Stimulated activated CD8-positive, alpha-beta memory T cell treated with anti-CD3 and anti-CD28 coated beads, Interleukin-4, amount 100 ng/mL, for 24 hours (primary cell): ENCODE measurements at regions not wholly inside any gene's neighbourhood (a gene's known extent, or its start where the extent isn't known, plus 50 kb on each side); places are given as distances from the start of the nearest gene placed in this dataset.
"Not testable (repeated sequence)": the region's sequence is repeated elsewhere in the genome, so short reads cannot be mapped to it uniquely, and the experiment has no call there.

Source experiments
- DNase-seq: peaks from one replicate; pipeline ENCODE4 v3.0.0-alpha.2; 2020; ENCODE audit warnings: low read depth

DNA sequence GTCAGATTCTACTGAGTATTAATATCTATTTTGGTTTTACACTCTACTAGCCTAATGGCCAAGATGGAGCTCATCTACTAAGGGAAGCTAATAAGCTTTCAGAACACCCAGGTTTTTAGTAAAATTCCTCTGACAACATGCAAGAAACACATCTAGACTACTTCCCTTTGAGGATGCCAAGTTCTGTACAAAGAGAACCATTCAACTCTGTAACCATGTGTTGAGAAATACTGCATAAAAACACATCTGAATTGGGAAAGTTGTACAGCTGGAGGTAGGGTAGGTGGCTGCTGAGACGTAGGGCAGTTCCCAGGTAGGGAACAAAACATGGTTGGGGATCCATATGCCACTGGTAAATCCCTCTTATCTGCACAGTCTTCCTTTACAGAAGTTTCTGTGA lies 66.2 kb downstream of the SC5D start:
- DNase-seq = no peak

DNA sequence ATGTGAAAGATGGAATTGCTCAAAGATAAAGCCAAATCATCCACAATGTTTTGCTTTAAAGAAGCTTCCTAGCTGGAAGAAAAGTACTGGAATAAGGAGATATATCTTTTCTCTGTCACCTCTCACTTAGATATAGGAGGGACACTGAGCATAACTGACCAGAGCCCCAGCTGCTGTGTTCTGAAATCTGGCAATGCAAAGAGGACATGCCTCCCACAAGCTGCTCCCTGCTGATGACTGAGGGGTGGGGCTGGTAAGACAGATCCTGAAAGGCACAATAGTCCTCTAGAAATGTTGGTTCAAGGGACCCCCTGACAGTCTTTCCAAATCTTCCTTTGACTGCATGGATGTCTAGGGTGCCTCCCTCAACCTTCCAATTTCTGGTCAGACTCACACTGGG lies 67.0 kb downstream of the SC5D start:
- no peak for DNase-seq

DNA sequence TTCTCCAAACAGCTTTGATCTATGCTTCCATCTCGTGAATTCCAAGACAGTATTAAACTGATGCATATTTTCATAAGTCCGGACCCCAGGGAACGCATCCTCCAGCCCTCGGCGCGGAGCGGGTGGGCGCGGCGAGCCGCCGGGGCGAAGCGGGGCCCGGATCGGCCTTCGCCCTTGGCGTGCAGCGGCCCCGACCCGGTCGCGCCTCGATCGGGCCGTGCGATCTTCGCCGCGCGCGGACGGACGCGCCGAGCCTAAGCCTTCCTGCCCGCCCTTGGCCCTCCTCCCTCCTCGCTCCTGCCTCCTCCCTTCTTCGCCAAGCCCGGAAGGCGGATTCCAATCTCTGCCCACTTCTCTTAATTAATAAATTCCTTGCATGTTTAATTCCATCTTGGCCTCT lies 70.4 kb downstream of the SC5D start:
- DNase-seq = not testable (repeated sequence)

DNA sequence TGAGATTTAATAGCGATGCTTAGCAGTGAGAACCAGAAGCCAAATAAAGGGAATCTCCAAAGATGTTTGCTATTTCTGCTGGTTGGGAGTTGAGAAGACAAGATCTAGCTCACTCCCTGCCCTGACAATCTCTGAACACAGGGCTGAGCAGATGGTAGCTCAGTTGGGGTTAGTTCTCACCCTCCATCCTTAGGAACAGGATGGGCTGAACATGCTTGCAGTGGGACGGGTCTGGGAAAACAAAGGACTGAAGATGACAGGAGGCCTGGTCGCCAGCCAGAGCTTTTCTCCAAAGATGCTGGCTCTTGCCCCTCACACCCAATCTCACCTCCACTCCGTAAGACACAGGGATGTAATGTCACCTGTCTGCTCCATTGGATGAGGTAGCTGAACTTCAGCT lies 72.7 kb downstream of the SC5D start:
- DNase-seq = no peak

DNA sequence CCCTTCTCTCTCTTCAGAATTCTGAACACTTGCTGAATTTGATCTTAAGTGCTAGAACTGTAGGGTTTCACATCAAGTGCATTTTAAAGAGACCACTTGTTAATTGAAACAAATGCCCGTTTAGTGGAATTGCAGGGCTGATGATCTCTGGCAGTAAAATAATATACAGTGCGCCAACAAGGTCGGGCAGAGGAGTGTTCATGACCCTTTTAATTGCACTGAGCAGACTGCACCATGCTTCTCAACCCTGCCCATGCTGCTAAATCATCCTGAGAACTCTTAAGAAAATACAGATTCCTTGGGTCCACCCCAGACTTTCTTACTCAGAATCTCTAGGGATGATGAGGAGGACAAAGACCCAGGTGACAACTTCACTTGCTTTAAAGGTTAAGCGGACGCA lies 73.5 kb downstream of the SC5D start:
- DNase-seq = no peak

DNA sequence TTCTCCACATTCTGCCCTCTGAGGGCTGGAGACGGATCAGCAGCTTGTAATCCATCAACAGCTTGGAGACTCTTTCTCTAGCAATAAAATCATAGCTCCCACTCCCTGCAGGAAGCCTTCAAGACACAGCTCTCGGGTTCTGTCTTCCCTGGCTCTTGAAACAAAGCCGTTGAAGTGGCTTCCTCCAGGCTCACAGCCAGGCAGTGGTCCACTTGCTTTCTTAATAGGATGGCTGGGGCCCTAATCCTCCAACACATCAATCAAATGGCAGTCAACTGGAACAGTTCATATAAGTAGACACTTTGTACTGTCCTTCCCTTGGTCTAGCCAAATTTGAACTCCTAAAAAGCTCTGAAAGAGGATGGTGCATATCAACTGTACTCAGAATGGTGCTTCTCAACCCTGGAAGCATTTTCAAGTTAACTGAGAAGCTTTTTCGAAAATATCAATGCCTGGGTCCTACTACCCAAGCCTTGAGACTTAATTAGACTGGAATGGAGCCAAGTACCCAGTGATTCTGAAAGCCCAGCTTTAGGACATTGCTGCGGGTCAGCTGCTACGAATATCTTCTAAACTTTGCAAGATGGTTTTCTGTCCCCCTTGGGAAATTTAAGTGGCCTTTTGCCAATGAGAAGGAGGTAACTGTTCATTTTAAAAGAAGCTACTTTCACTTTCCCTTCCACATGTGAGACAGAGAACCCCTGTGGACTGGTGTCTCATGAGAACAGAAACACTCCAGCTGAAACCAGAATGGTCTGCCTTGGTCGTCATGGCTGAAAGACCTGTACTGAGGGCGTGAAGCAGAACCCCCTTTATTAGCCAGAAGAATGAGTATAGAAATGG lies 74.7 kb downstream of the SC5D start:
- DNase-seq = peak; percentile 4

DNA sequence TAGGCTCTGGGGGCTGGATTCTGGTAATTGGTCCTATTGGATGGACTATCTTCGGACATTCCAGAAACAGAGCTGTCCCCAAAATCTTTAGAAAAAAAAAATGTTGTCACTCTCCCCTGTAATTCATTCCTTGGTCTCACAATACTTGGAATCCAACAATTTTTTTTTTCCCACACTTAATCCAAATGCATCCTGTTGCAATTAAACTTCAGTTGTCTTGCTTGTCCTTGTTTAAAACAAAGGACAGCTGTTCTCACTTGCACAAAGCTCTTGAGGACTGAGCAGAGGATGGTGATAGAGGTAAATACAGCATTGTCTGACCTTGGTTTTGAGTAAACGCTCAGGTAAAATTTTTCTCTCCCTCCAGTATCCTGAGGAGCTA lies 75.3 kb downstream of the SC5D start:
- no peak for DNase-seq

DNA sequence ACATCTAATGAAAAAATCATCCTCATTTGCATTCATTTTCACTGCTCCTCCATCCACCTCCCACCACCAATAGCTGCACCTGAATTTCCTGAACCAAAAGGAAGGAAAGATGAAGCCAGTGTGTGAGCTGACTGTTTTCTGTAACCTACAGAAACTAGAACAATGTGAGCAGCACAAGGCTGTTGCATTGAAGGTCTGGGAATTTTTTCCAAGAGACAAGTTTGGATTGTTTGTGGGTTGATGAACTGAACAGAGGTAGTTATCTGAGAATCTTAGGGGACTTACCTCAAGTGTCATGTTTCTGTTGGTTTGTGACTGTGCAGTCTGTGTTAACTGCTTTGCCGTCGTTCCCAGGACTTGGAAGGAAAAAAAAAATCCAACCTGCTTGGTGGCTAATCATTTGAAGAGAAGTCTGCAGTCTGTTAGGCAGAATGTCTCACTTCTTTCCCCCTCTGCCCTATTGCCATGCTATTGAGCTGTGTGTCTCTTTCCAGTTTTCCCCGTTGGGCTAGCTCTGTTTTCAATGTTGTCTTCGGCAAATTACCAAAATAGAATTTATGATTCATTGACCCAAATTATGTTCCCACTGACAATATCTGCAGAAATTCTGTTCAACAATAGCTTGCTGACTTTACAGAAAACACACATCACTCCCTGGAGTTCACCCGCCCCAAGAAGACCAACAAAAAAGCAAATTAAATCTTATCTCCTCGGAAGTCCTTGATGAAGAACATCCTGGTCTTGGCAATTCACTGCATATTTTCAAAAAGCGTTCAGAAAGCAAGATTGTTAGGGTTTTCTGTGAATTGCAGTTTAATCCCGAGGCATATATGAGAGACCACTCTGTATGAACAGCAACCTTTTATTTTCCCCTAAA lies 76.0 kb downstream of the SC5D start:
- DNase-seq = no peak

DNA sequence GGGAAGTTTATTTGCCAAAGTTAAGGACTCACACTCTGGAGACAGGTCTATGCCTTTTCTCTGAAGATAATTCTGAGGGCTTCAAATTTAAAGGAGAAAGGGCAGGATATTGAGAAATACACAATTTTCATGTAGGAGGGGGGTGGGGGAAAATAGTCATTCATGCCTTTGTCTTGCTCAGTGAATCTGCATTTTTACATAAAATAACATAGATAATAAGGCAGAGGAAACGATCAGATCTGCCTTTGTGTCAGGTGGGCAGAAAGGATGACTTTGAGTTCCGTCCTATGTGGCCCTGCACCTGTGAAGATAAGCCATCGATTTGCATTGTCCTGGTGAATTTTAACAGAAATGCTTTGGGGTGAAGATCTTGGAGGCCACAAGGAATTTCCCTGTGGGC lies 76.8 kb downstream of the SC5D start:
- DNase-seq = no peak

DNA sequence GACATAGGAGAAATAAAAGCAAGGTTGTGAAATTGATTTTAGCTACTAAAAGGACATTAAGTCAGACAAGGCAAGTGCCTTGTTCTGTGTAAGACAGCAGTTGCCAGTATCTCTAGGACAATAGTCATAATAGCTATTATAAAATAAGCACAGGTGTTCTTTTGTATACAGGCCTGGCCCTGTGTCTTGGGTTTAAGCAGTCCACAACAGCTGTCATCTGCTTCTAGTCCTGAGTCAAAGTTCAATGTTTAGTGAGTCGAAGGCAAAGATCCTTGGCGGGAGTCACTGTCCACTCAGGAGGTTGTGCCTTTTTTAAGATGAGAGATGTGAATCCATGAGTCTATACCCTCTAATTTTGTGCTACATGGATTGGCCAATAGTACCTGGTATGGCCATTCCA lies 79.5 kb downstream of the SC5D start:
- no peak for DNase-seq

DNA sequence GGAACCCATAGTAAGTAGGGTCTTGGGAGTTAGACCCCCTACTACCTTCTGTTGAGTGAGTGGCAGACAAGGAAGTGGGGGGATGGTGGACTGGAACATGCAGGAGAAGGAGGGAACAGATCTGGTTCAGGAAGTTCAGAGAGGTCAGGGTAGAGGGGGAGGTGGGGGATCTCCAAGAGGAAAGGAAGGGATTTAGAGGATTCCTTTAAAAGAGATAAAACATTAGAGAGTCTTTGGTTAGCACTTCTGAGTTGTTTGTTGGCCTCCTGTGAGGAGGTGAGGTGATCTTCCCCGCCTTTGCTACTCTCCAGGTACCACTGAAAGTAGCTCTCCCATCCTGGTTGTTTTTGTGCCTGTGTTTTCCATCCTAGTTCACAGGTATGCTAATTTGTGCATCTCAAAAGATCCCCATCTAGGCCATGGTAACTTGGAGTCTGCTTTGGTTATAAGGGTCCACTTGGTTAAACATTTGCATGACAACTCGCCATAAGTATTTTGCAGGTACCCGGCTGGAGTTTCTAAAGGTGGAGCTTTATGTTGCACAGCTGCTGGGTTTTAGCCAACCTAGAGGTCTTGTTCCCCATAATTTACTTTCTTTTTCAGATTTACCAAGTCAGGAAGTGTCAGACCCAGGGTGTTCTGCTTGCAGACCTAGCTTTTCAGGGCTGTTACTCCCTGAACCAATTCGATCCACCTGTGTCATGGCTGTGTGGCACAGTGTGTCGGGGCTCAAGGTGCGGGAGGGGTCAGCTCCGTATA lies 79.3 kb upstream of the SORL1 start:
- no peak for DNase-seq

DNA sequence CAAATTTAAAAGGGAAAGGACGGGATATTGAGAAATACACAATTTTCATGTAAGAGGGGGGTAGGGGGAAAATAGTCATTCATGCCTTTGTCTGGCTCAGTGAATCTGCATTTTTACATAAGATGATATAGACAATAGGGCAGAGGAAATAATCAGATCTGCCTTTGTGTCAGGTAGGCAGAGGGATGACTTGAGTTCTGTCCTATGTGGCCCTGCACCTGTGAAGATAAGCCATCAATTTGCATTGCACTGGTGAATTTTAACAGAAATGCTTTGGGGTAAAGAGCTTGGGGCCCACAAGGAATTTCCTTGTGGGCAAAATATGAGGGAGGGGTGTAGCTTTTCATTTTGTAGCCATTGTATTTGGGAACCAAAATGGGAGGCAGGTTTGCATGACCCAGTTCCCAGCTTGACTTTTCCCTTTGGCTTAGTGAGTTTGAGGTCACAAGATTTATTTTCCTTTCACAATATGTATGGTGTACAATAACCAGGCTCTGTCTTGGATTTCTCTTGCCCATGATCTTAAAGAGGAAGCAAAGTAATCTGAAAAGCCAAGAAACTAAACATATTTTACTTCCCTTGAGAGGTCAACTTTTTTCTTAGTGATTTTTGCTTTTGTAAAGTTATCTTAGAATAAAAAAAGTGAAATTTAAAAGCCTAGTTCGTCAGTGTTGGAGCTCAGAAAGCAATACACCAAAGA lies 77.7 kb upstream of the SORL1 start:
- DNase-seq = no peak

DNA sequence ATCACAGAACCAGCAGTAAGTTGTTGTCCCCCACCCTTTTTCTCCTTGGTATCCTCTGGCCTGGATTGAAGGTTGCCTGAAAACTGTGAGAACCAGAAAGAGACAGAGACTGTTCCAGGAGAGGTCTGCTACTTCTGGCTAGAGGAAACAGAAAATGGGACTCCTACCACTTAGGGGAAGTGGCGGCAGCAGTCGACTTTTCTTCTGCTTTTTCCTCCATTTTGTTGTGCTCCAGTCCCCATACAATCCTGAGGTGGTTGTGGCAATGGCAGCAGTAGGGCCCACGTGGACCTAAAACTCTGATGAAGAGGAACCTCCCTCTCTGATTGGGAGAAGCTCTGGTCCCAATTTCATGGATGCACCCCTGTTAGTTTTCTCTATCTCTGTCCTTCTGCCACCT lies 76.0 kb upstream of the SORL1 start:
- no peak for DNase-seq

DNA sequence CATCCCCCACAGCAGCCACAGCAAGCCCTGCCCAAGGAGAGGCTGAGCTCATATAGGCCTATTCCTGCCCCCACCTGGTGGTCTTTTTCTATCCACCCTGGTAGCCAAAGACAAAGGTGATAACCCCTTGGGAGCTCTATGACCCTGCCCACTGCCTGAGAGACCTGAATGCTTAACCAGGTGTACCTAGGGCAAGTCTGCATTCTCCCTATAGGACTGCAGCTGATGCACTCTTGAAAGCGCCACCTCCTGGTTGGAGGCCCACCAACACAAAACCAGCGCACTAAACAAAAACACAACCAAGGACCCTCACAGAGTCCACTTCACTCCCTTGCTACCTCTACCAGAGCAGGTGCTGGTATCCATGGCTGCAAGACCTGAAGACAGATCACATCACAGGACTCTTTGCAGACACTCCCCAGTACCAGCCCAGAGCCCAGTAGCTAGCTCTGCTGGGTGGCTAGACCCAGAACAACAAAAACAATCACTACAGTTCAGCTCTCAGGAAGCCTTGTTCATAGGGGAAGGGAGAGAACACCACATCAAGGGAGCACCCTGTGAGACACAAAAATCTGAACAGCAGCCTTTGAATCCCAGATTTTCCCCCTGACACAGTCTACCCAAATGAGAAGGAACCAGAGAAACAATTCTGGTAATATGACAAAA lies 72.8 kb upstream of the SORL1 start:
- not testable (repeated sequence) for DNase-seq

DNA sequence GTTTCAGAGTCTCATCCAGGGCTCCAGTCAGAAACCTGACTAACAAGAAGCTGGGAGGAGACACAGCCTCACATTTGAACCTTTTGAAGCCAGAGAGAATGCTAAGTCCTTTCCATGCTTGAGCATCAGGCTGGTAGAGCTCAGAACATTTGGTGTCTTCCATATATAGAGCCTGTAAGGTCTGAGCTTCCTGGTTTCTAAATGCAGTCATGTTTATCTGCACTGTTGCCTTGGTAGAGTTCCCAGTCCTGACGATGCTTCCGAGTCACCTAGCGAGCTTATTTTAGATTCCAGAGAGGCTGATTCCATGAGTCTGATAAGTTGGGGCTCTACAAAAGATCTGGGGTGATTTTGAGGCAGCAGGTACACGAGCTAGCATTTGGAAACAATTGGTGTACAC lies 68.4 kb upstream of the SORL1 start:
- no peak for DNase-seq

DNA sequence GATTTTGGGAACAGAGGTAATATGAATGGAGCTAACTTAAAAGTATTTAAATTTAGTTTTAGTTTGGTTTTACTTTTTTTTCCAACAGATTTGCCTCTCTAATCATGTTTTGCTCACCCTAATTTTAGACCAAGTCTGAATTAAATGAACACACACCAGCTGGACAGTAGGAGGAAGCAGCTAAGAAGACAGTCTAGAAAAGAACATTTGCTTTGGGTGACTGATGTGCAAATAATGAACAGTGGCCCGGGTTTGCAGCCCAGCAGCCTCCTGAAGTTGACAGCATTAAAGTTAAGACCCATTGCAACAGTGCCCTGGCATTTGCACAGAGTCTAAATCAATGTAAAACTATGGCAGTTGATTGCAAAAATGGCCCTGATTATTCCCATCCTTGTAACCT lies 66.4 kb upstream of the SORL1 start:
- DNase-seq = no peak
